ENCODE measurements at regions not wholly inside any gene's neighbourhood (a gene's known extent, or its start where the extent isn't known, plus 50 kb on each side); places are given as distances from the start of the nearest gene placed in this dataset.

DNA sequence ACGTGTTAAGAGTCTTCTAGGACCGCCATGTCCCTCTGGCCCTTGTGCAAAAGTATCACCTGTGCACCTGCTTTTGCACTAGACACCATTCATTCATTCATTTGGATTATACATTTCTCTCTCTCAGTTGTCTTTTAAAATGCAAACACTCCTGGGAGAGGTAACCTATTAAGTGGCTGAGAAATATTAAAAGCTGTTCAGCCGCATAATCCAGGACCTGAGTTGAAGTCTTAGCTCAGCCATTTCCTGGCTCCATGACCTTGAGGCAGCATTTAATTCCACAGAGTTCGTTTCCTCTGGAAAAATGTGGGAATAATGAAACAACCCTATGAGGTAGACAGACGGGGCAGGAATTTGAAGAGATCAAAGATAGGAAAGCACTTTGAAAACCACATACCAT lies 251.6 kb downstream of the RPS24 start:
- no peaks in the 10 kb centered on the region for H4K20me1 ChIP-seq (ENCODE audit: control insufficient read depth, insufficient read depth, low read length, poor library complexity, severe bottlenecking)
- no peaks in the 10 kb centered on the region for H3K4me1 ChIP-seq (ENCODE audit: control insufficient read depth in 2 of 2, insufficient read depth in 2 of 2, low read length in 2 of 2)
- ChIA-PET POLR2A (no interaction called here), CTCF (no interaction called here)
- no peak overlapping the region for H2AFZ ChIP-seq (ENCODE audit: insufficient read depth, low read depth, low read length, poor library complexity, severe bottlenecking)
- Mint-ChIP-seq H3K27ac (no peak overlapping the region), H3K4me3 (no peak overlapping the region), H3K4me1 (no peaks in the 10 kb centered on the region), H3K27me3 (peaks cover 17% of the 10 kb centered on the region), H3K9me3 (ENCODE audit: insufficient read depth) (no peaks in the 10 kb centered on the region)
- 90% methylated on average over 2 of the region's 5 CpGs for WGBS (ENCODE audit: insufficient coverage)
- intact Hi-C loops (cut with micrococcal nuclease), result no loop called here
- DNase-seq (no peak), ATAC-seq (ENCODE audit: low read depth) (no peak)
- TF ChIP-seq, protein P1, sequence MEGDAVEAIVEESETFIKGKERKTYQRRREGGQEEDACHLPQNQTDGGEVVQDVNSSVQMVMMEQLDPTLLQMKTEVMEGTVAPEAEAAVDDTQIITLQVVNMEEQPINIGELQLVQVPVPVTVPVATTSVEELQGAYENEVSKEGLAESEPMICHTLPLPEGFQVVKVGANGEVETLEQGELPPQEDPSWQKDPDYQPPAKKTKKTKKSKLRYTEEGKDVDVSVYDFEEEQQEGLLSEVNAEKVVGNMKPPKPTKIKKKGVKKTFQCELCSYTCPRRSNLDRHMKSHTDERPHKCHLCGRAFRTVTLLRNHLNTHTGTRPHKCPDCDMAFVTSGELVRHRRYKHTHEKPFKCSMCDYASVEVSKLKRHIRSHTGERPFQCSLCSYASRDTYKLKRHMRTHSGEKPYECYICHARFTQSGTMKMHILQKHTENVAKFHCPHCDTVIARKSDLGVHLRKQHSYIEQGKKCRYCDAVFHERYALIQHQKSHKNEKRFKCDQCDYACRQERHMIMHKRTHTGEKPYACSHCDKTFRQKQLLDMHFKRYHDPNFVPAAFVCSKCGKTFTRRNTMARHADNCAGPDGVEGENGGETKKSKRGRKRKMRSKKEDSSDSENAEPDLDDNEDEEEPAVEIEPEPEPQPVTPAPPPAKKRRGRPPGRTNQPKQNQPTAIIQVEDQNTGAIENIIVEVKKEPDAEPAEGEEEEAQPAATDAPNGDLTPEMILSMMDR (IDR thresholded peaks at IDR 0.05), result no peak
- no peak for TF ChIP-seq EZH2 (IDR thresholded peaks at IDR 0.05; ENCODE audit: borderline replicate concordance, insufficient read depth, low read depth, low read length, poor library complexity, severe bottlenecking)
- no peak overlapping the region for H3K27ac ChIP-seq (ENCODE audit: low read length in 2 of 2)
- no peak overlapping the region for H3K9ac ChIP-seq (ENCODE audit: low read length)
- no peak overlapping the region for H3K4me2 ChIP-seq (replicated peaks; ENCODE audit: low read depth, low read length, poor library complexity, severe bottlenecking)
- H3K36me3 ChIP-seq (replicated peaks in 1 of 2; ENCODE audit: control extremely low read depth in 1 of 2, control insufficient read depth in 1 of 2, extremely low read depth in 1 of 2, insufficient read depth in 2 of 2, low read length in 1 of 2), result no peaks in the 10 kb centered on the region
- no peaks in the 10 kb centered on the region for H3K27me3 ChIP-seq (replicated peaks in 1 of 4; ENCODE audit: control extremely low read depth in 1 of 4, control insufficient read depth in 3 of 4, insufficient read depth in 4 of 4, low read length in 3 of 4)
- no peaks in the 10 kb centered on the region for H3K79me2 ChIP-seq (ENCODE audit: control insufficient read depth, insufficient read depth, low read length)
- H3K9me3 ChIP-seq (ENCODE audit: control extremely low read depth in 1 of 3, control insufficient read depth in 2 of 3, insufficient read depth in 1 of 3, low read length in 2 of 3), result no peaks in the 10 kb centered on the region
- no peak overlapping the region for H3K4me3 ChIP-seq (ENCODE audit: control extremely low read depth in 1 of 5, extremely low read depth in 1 of 5, insufficient read depth in 1 of 5, low read depth in 2 of 5, low read length in 4 of 5)

DNA sequence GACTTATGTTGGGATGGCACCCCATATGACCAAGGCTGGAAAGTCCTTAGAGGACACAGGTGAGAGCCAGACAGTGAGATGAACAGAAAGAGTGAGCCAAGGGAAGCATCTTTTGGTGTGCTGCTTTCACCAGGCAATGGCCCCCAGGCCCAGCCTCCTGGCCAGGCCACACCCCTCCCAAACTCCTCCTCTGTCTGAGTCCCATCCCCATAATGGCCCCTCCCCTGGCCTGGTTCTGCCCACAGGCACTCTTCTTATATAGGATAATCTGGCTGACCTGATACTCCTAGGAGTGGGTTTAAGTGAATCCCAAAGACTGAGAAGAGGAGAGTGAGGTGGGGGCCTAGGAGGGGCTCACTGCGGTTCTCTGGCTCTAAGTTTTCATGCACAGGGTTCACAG lies 252.5 kb downstream of the RPS24 start:
- WGBS (ENCODE audit: insufficient coverage), result no CpG with 5 or more reads among the region's 1 CpG
- Histone ChIP-seq H3K79me2 (ENCODE audit: control insufficient read depth, insufficient read depth, low read length) (no peaks in the 10 kb centered on the region), H2AFZ (ENCODE audit: insufficient read depth, low read depth, low read length, poor library complexity, severe bottlenecking) (no peak overlapping the region), H3K4me1 (ENCODE audit: control insufficient read depth in 2 of 2, insufficient read depth in 2 of 2, low read length in 2 of 2) (no peaks in the 10 kb centered on the region), H3K27me3 (replicated peaks in 1 of 4; ENCODE audit: control extremely low read depth in 1 of 4, control insufficient read depth in 3 of 4, insufficient read depth in 4 of 4, low read length in 3 of 4) (no peaks in the 10 kb centered on the region), H4K20me1 (ENCODE audit: control insufficient read depth, insufficient read depth, low read length, poor library complexity, severe bottlenecking) (no peaks in the 10 kb centered on the region), H3K4me3 (ENCODE audit: control extremely low read depth in 1 of 5, extremely low read depth in 1 of 5, insufficient read depth in 1 of 5, low read depth in 2 of 5, low read length in 4 of 5) (no peak overlapping the region), H3K9me3 (ENCODE audit: control extremely low read depth in 1 of 3, control insufficient read depth in 2 of 3, insufficient read depth in 1 of 3, low read length in 2 of 3) (no peaks in the 10 kb centered on the region), H3K27ac (ENCODE audit: low read length in 2 of 2) (no peak overlapping the region), H3K36me3 (replicated peaks in 1 of 2; ENCODE audit: control extremely low read depth in 1 of 2, control insufficient read depth in 1 of 2, extremely low read depth in 1 of 2, insufficient read depth in 2 of 2, low read length in 1 of 2) (no peaks in the 10 kb centered on the region), H3K9ac (ENCODE audit: low read length) (no peak overlapping the region), H3K4me2 (replicated peaks; ENCODE audit: low read depth, low read length, poor library complexity, severe bottlenecking) (no peak overlapping the region)
- intact Hi-C loops (cut with micrococcal nuclease), result no loop called here
- no peak for TF ChIP-seq EZH2 (IDR thresholded peaks at IDR 0.05; ENCODE audit: borderline replicate concordance, insufficient read depth, low read depth, low read length, poor library complexity, severe bottlenecking)
- TF ChIP-seq, protein P1 (IDR thresholded peaks at IDR 0.05), result no peak
- ATAC-seq (ENCODE audit: low read depth) (no peak), DNase-seq (no peak)
- no peak overlapping the region for H3K4me3 Mint-ChIP-seq
- CTCF ChIA-PET, result no interaction called here
- no peaks in the 10 kb centered on the region for H3K9me3 Mint-ChIP-seq (ENCODE audit: insufficient read depth)
- peaks cover 8% of the 10 kb centered on the region for H3K27me3 Mint-ChIP-seq
- H3K4me1 Mint-ChIP-seq, result no peaks in the 10 kb centered on the region
- POLR2A ChIA-PET, result no interaction called here
- H3K27ac Mint-ChIP-seq, result no peak overlapping the region
